Activated CD4-positive, CD25-positive, alpha-beta regulatory T cell (primary cell): ENCODE measurements at regions not wholly inside any gene's neighbourhood (a gene's known extent, or its start where the extent isn't known, plus 50 kb on each side); places are given as distances from the start of the nearest gene placed in this dataset.
A peak's percentile ranks its signal among the peaks of the same experiment; 100 is the strongest.

Experiments used
- DNase-seq, 4 experiments: peaks; one replicate each; lab custom pipeline; 2025; lab: John Stamatoyannopoulos, UW

DNA sequence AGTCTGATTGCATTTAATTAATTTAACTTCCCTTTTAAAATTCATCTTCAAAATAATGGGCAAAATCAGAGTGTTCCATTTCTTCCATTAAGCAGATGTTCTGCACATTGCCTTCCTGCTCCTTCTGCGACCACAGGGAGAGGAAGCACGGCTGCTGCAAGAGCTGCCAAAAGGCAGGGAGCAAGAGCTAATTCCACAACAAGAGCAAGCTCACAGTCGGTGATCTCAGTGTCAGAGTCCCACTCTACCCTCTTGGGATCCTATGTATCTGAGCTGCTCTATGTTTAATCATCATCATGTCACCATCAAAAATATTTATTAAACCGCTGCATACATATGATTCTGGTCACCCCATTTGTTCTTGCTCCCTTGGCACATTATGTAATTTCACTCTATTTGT lies 255.3 kb upstream of the CAMK1G start:
- DNase-seq = no peak

DNA sequence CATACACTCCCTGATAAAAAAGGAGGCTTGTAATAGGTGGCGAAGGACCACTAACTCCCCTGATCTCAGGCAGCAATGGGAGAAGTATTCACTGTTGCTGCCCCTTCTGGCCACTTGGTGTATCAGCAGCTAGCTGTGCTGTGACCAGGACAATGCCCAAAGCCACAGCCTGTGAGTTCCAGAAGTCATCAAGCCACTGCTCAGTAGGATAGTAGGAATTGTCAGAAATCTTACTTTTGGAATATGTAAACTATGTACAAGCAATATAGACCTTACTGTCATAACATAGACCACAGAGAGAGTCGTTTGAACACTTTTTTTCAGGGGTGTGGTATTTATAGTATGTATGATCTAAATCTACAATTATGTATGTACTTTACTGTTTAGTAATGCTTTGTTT lies 248.3 kb upstream of the CAMK1G start:
- no peak for DNase-seq

DNA sequence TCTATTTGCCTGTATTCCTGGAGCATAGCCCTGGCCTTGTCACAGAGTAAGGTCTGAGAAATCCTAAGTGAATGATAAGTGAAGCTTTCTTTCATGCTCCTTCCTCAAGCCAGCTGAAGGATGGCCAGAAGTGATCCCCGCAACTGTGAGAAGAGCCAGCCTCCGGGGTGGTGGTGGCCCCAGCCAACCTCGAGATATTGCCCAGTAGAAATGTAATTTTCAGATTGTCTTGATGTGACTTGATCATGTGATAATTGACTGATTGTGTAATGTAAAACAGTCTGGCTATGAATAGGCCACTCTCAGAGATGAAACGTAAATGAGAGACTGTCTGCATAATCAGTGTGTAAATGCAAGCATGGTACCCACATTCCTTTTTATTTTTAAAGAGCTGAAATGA lies 242.4 kb upstream of the CAMK1G start:
- no peak for DNase-seq

DNA sequence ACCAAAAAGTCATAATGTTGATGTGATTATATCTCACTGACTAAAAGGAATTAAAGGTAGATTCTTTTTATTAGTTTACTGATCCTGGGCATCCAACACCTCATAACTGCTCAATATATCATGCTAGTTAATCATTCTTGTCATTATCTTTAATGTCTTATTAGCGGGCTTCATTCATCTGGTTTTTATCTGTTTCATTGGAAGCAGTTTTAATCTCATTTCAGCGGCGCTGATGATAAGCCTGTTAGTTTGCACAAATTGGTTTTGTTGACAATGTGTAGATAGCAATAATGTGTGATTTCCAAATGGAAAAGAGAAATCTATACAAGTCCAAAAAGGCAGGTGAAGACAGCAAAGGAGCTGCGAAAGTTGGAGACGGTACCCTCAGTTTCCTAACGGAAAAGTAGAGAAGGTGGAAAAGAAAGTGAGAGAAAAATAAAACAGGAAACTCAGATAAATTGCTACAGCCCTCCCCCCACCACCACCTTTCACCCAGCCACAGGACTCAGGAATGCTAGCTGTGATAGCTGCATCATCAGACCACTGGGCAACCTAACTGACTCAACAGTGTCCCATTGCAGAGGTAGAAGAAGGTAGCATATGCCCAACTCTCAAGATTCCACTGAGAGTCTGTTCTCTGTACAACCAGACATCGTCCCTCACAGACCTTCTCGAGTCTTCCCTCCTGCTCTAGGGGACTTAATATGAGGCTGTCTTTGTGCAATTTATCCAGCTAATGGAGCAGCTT lies 241.7 kb upstream of the CAMK1G start:
- no peak for DNase-seq

DNA sequence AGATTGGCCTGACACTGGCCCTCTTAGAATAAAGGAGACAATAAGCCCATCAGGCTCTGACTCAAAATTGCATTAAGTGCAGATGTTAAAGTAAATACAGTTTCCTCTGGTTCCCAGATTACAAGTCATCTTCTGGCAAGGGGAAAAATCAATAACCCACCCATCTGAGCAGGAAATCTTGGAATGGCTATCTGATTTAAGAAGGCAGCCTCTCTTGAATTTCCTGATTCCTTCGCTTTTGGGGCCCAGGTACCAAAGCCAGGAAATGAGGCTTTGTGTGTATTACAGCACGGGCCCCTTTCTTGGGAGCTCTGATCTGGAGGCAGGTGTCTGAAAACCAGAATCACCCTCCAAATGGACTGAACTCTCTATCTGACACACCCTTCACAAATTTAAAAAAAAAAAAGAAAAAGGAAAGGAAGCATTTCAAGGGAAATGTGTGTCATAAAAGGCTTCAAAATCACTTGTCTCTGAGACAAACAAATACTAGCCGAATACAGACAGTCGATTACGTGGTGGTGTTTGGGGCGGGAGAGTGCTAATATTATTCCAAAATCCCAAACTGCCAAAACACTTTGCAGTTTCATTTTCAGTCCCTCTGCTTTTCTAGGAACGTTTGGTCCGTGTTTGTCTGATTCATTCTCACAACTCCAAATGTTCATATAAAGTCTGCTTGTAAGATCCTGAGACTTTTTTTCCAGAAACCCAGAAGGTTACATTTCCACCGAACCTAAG lies 240.9 kb upstream of the CAMK1G start:
- DNase-seq = no peak

DNA sequence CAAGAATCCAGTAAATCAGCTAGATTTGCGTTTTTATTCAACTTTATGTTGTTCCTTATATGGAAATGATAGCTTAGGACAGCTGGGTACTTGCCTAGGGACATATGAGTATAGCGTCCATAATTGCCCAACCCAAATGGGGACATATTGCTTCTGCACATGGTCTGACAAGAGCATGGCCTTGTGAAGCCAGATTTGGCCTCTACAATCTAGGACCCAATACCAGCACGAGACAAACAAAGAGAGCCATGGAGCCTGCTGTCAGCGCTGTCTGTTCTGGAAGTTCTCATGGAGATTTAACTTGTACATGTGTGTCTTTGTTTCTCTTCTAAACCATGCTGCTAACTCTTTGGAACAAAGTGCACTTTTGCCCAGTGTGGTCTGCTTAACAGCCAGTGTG lies 240.0 kb upstream of the CAMK1G start:
- DNase-seq = no peak

DNA sequence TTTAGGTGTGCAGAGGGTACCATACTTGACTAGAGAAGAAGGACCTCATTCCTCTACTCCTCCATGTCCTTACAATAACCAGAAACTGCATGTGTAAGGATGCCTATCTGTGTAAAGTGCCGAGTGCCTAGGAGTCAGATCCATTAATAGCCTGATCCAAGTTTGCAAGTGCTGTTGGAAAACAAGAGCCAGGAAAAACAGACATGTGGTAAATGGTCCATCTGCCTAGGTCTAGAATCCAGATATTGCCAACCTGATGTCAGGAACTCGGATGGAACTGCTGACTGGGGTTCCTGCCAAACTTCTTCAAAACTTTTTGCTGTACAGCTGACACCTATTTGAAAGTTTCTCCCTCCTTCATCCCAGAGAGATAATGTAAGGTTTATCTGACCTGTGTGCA lies 239.4 kb upstream of the CAMK1G start:
- no peak for DNase-seq

DNA sequence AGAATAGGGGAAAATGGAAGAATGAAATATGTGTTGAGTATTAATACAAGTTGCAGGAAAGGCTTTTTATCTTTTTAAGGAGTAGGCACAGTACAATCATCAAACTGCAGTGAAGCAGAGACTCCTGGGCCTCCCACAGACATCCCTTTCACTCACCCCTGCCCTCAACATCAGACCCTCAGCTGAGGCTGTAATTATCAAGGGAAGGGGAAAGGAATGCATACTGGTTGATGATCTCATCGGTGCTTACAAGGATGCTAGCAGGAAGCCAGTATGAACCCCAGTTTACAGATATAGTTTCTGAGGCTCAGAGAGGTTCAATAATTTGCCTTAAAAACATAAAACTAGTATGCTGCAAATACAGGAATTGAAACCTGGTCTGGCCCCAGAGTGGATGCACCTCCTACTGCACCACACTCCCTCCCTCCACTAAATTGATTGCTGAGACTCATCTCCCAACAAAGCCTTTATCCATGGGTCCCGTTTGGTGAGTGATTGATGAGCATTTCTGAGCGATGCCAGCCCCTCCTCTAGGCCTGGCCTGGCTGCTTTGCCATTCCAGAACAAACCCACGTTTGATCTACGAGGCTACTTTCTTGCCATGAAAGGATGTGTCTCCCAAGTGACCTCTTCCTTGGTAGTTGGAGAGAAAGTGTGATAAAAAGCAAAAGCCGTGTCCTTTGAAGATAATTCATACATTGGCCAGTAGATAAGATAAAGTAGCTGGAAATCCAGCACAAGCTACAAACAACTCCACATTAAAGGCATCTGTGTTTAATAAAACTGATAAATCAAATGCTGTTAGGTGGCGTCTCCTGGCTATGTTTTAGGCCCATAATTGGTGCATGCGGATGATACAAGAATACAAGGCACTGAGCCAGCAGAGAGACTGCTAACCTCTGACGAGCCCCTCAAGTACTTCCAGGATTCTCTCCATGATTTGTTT lies 233.9 kb upstream of the CAMK1G start:
- DNase-seq = no peak

DNA sequence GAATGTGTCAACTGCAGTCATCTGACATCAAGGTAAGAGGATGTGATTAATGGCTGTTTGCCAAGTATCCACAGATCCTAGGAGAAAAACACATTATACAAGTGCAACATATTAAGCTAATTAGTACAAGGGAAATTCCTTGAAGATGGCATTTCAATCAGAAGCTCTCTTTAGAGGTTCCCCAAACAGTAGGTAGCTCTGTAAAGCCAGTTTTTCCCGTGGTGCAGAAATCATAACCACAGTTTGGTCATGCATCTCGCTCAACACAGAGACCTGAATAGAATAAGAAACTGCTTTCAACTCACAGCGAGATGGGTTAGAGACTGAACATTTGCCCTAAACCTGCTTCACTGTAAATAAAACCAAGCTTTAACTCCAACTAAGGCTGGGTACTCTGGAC lies 230.5 kb upstream of the CAMK1G start:
- no peak for DNase-seq

DNA sequence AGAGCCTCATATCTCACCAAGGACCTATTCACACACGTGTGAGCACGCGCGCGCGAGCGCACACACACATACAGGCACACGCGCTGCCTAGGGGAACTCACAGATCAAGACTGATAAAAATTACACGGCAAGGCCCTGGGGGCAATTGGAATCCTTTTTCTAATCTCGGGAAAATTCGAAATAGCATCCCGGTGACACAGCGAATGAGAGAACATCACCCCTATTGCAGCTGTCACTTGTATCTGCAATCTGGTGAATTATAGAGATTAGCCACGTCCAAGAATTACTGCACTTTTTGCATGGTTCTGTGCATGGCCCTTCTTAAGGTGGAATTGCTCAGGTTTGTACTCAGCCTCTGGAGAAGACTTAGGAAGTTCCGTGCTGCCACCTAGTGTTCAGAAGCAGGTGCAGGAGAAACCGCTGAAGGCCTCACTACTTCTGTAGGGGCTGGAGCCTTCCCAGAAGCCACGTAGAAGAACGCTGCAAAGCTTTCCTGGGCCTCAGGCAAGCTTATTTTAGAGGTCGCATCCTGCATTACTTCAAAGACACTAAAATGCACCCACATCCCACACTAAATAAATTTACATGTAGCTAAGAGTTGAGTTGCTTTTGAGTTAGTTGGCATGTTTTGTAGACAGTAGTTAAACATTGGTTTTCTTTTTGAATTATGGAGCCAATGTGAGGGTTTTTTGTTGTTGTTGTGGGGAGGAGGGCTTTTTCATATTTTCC lies 229.2 kb upstream of the CAMK1G start:
- DNase-seq = peak in 1 of 4 experiments; percentile 9

DNA sequence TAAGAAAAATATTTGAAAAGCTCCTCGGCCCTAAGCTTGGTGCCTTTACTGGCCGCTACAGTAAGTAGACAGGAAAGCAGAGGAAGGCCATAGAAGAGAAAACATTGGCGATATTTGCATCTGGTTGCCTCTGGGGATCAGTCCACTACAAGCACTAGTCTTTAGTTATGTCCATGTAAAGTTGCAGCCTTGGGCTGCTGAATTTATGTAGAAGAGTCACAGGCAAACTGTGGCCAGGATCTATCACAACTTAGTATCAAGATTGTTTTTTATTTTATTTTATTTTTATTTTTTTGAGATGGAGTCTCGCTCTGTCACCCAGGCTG lies 228.7 kb upstream of the CAMK1G start:
- DNase-seq = no peak

DNA sequence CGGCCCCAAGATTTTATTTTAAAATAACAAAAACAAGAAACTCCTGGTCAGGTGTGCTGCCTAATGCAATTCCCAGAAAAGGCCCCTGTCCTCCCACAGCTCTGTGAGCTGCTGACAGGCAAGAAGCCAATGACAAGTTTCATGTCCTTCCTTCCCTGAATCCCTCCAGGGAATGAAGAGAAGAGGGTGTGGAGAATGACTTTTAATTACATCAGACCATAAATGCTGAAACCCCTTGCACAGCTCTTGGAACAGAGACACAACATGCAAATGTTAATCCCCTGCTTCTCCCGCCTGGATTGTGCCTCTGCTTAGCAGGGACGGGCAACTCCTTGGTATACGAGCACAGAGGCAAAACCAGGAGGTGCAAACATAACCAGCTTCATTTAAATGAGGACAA lies 228.1 kb upstream of the CAMK1G start:
- no peak for DNase-seq

DNA sequence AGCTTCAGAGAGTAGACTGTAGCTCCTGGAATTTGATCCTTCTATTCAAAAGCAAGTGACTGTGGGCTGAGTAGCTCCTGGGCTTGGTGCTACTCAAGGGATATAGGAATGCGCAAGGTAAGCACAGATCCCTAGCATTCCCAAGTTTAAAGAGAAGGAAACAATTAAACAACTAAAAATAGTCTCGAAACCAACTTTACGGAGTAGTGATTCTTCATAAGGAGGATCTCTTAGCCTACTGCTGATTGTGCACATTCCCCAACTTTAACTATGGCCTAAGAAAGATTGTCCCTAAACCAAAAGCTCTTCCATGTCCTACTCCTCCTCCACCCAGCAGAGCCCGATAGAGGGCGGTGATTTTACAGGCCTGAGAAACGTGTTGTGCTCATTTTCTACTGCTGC lies 226.5 kb upstream of the CAMK1G start:
- DNase-seq = no peak

DNA sequence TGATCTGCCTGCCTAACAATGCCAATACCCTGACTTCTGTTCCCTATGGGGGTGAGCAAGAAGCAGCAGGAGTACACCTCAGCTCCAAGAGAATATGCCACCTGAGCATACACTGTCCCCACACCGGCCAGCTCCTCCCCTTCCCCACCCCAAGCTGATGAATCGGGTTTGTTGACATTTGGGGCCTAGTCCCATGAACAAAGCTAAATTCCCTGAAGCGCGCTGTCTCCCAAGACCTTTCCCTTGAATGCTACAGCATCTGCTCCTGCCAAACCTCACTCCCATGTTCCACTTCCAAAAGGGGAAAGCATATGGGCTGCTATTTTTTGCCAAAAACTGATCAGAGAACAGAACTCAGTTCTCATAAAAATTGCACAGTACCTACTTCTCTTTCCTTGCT lies 220.4 kb upstream of the CAMK1G start:
- DNase-seq = no peak

DNA sequence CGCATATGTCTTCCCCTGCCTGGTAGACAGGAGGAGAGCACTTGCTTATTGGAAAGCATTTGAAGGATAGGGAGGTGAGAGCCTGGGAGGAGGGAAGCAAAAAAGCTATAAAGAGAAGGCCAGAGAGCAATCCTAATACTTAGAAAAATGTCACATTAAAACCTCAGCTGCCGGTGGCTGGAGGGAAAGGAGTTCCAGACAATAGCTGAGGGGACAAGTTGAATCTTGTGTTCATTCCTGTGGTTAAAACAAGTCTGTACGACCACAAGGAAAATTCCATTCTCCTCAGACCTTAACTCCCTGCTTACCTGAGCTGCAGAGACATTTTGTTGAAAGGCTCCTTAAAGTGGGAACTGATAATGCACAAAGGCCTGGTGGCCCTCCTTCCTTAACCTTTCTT lies 218.8 kb upstream of the CAMK1G start:
- no peak for DNase-seq

DNA sequence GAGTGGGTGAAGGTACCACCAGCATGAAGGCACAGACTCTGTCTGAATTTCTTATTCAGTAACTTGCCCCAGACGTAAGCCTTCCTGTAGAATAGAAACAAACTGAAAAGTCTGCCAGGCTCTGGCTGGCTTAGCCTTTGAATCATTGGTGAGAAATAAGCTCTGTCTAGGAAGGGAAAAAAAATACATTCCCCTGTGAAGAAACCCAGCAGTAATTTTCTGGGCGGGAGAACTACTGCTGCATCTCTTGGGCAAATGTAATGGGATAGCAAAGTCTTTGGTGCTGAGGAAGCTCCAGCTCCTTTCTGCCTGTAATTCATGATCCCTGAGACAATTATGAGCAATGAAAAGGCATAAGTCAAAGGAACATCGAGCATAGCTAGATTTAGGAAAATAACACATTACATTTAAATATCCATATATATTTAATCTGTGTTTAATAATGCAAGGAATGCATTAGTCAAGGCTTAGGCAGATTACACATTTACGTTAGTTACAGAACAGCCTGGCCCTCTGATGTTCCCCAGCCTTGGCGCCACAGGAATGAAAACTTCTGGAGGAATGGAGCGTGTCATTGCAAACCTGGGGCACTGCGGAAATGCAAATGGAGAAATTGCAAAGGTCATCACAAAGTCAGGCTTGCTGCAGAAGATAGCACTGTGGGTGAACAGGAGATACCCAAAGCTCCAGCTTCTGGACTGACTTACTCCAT lies 216.3 kb upstream of the CAMK1G start:
- no peak for DNase-seq

DNA sequence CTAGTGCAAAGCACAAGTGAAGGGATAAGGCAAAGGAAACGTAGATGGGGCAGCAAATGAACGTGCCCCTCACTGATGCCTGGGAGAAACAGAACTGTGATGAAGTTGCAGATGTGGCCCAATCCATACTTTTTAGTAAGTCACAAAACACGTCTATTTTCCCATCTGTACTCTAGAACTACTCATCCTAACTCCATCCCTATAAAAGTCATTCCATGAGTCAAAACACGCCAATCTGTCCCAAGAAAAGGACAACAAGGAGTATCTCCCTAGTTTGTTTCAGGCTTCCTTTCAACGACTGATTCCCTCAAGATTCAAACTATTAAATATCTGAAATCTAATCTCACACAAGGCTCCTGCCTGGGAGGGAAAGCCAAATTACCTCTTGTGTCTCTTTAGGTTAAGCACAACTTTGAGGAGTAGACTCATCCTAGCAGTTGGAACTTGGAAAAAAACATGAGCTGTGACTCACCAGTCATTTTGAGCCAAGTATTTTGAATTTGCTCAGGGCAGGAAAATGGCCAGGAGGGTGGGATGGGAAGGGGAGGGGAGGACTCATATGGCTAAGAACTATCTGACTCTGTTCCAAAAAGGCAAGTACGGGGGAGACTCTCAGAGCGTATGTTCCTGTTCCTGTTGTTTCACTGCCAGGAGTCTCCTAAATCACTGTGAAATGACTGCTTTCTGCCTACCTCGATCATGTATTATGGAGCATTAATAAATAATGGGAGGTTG lies 214.5 kb upstream of the CAMK1G start:
- DNase-seq = no peak

DNA sequence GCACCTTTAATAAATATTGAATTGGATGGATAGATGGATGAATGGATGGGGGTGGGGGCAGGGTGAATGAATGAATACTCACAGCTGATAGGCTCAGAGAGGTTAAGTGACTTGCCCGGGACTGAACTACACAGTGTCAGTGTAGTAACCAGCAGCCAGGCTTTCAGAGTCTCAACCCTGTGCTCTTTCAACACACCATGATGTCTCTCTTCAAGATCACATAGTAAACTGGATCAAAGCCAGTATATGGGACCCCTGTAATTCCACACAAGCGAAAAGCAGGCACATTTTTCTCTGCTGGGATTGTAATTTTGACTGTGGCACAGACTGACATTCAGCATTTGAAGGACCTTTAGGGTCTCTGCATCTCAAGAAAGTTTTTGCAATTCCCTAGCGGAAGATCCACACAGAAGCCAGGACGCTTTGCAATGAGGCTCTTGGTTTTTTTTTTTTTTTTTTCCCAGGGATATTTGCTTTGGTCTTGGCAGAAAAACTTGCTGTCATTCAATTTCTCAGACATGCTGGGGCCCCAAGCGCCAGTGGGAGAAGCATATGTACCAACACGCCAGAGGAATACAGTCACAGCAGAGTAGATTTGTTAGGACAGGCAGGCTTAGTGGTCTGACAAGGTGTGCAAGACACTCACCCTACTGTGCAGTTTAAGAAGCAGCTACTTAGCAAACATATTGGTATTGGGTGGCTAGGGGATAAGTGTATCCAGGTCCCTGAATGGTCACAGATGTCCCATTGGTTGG lies 213.1 kb upstream of the CAMK1G start:
- DNase-seq = no peak

DNA sequence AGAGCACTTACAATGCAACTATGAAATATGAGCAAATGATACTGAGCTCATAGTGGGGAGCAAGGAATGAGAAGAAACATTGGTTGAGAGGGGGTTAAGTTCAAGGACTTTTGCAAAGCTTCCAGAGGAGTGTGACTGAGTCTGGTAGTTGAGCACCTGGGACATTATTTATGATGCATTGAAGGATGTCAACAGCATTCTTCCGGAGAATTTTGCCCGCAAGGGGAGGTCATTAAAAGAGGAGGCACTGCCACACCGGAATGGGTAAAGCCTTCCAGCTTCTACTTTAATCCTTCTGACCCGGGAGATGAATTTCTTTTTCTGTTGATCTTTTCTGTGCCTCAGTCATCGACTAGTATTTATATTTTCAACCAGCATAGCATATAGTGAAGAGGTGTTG lies 208.4 kb upstream of the CAMK1G start:
- no peak for DNase-seq
